LoVo (cell line): ENCODE measurements at regions not wholly inside any gene's neighbourhood (a gene's known extent, or its start where the extent isn't known, plus 50 kb on each side); places are given as distances from the start of the nearest gene placed in this dataset.
"Not testable (repeated sequence)": the region's sequence is repeated elsewhere in the genome, so short reads cannot be mapped to it uniquely, and the experiment has no call there.

ENCODE experiments used
- DNase-seq: peaks from one replicate; pipeline ENCODE4 v3.0.0-alpha.2; 2016; ENCODE audit warnings: low spot score

DNA sequence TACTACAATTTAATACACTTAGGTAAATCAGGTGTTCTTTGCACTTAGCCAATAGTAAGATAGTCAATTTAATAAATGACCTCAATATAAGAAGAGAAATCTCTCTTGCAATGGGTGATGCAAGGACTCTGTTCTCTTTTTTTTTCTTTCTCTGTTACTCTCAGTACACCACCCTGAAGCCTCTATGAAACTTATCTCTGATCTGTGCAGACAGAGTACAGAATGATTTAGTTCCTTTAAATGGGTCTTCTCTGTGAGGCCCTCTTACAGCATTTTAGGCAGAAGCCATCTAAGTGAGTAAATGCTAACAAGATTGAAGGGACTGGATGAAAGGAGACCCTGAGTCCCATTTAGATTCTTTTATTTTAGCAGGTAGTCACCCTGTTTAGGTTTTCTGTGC, 312.8 kb downstream of the RFPL4B start:
- no peak for DNase-seq

DNA sequence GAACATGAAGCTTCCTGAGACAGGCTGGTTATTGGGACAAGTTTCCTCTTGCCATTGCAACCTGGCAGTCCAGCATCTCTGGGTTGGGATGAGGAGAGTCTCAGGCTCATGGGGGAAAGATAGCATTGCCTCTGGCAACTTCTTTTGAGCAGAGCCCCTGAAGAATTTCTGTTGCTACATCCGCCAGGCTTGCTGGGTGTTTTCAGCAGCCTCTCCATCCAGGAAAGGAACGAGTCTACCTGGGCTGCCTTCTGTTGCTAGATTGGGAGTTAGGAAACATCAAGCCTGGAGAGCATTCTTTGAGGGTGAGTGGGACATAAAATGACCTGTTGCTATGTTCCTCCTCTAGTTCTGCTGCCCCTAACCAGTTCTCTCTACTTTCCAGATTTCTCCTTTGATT, 313.5 kb downstream of the RFPL4B start:
- DNase-seq, result no peak

DNA sequence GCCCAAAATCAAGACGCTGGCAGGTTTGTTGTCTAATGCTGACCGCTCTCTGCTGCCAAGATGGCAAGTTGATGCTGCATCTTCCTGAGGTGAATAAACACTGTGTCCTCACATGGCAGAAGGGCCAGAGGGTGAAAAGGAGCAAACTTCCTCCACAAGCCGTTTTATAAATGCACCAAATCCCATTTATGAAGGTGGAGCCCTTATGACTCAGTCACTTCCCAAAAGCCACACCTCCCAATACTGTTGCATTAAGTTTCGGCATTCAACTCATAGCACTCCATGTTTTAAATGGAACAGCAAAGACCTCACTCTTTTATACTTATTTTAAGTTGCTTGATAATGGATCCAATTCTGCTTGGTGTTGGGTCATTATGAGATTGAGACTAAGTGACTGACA, 316.6 kb downstream of the RFPL4B start:
- DNase-seq, result no peak

DNA sequence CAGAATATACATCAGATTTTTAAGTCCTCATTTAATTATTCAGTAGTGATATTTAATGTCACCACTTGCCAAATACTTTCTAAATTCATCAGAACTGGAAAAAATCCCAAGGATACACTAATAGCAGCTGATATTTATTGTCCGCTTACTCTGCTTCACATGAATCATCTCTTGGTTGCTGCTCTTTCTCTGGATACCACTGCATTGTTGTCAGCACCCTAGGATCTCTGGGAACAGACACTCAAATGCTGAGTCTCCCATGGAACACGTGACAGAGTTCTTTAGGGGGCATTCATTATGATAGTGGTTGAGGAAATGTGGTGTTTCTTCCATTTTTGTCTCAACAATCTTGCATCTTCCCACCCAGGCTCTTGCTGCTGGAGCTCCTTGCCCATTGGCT, 318.0 kb downstream of the RFPL4B start:
- no peak for DNase-seq

DNA sequence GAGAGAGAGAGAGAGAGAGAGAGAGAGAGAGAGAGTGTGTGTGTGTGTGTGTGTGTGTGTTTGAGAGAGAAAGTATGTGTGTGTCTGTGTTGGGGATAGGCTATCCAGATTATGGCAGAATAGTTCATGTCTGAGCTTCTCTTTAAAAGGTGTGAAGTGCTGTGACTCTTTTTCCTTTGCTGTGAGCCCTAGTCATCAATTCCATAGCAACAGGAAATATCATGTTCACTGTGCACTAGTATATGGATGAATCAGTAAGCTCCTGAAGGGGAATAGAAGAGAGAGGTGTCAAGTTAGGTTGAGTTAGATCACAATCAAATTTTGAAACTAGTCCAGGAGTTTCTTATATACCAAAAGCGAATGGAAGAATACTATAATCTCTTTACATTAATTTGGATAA, 318.7 kb downstream of the RFPL4B start:
- no peak for DNase-seq

DNA sequence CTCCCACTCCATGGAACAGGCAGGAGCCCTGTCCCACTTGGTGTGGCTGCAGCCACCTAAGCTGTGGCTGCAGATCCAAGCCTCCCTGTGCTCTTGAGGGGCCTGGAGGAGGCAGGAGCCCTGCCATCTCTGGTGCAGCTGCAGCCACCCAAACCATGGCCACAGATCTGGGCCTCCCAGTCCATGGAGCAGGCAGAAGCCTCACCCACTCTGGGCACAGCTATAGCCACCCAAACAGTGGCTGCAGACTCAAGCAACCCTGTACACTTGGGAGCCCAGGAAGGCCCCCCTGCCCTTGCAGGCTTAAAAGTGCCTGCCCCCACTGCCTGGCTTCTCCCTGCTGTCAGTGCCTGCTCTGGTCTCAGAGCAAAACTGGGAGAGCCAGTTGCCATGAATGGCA, 320.3 kb downstream of the RFPL4B start:
- no peak for DNase-seq

DNA sequence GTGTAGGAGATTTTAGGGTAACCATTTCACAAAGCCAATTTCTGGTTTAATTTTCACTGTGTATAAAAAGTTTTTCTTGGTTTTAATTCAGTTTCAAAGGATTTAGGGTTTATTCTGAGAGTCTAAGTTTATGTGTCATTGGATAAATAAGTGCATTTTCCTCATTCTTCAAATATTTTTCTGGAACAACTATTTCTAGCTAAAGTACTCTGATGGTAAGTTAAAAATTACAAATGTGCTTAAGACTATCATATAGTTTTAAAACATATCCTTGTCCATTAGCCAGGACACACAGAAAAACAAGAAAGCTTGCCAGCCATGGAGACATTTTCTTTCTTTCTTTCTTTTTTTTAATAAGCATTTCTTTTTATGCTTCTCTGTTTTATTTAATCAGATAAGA, 333.0 kb downstream of the RFPL4B start:
- no peak for DNase-seq

DNA sequence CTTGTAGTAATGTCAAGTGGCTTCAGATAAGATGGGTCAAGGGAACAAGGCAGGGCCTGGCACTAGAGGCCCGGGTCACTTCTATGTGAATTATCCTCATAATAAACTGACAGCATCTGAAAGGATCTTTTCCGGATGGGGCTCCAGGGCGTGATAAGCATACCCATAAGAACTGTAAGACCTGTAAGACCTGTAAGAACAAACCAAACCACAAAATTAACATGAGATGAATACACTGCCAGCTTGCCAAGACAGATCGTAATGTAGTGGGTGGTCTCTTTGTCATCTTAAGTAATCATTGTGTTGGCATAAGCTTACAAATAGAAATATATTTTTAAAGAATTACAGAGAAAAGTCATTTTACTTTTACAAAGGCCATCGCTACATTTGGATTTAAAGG, 334.9 kb downstream of the RFPL4B start:
- no peak for DNase-seq

DNA sequence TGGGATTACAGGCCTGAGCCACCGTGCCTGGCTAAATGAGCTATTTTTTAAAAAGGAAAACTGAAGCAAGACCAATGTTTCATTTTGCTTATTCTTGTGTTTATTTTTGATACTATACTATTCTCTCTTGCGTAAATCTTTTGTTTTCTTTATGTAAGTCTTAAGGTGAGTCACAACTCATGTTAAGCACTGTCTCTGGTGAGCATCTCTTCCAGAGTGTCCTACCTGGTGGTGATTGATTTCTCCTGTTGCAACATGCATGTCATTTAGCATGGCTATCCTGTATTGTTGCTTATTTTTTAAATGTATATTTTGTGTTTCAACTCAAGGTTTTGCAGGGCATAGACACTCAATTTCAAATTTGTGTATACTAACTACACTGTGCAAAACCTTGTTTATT, 336.0 kb downstream of the RFPL4B start:
- DNase-seq, result no peak

DNA sequence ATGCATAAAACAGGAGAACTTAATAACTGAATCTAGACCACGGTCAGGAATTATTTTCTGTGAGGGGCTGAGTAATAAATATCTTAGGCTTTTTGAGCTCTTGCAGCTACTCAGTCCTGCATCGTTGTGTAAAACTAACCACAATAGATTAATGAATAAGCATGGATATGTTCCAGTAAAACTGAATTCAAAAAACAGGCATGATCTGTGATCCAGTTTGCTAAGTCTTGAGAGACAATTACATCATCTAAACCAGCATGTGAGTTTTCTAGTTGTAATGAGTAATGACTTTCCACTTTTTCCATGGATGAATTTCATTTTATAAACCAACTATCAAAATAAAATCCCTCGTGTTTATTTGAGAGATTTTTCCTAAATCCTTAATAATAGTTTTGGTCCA, 336.8 kb downstream of the RFPL4B start:
- no peak for DNase-seq

DNA sequence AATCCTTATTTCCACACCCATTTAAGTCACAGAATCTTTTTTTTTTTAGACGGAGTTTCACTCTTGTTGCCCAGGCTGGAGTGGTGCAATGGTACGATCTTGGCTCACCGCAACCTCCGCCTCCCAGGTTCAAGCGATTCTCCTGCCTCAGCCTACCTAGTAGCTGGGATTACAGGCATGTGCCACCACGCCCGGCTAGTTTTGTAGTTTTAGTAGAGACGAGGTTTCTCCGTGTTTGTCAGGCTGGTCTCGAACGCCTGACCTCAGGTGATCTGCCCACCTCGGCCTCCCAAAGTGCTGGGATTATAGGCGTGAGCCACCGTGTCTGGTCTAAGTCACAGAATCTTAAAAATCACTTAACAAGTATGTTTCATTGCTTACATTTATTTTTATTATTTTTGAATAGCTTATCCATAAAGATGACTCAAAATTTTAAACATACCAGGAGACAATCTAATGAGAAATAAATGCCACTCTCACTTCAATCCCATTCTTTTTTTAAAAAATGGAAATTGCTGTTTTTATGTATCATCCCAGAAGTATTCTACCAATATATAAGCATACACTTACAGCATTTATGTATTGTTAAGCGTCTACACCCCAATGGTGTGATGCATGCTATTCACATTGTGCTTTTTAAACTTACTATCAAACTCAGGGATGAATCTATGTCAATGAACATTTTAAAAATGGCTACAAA, 338.5 kb downstream of the RFPL4B start:
- not testable (repeated sequence) for DNase-seq

DNA sequence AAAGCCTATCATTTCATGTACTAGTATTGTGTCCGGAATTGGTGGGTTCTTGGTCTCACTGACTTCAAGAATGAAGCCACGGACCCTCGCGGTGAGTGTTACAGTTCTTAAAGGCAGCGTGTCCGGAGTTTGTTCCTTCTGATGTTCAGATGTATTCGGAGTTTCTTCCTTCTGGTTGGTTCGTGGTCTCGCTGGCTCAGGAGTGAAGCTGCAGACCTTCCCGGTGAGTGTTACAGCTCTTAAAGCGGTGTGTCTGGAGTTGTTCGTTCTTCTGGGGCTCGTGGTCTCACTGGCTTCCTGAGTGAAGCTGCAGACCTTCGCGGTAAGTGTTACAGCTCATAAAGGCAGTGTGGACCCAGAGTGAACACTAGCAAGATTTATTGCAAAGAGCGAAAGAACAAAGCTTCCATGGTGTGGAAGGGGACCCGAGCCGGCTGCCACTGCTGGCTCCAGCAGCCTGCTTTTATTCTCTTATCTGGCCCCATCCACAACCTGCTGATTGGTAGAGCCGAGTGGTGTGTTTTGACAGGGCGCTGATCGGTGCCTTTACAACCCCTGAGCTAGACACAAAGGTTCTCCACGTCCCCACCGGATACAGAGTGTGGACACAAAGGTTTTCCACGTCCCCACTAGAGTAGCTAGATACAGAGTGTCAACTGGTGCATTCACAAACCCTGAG, 341.5 kb downstream of the RFPL4B start:
- not testable (repeated sequence) for DNase-seq

DNA sequence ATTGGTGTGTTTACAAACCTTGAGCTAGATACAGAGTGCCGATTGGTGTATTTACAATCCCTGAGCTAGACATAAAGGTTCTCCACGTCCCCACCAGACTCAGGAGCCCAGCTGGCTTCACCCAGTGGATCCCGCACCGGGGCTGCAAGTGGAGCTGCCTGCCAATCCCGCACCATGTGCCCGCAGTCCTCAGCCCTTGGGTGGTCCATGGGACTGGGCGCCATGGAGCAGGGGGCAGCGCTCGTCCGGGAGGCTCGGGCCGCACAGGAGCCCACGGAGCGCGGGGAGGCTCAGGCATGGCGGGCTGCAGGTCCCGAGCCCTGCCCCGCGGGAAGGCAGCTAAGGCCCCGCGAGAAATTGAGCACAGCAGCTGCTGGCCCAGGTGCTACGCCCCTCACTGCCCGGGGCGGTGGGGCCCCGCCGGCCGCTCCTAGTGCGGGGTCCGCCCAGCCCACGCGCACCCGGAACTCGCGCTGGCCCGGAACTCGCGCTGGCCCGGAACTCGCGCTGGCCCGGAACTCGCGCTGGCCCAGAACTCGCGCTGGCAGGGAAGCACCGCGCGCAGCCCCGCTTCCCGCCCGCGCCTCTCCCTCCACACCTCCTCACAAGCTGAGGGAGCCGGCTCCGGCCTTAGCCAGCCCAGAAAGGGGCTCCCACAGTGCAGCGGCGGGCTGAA, 342.2 kb downstream of the RFPL4B start:
- DNase-seq, result not testable (repeated sequence)

DNA sequence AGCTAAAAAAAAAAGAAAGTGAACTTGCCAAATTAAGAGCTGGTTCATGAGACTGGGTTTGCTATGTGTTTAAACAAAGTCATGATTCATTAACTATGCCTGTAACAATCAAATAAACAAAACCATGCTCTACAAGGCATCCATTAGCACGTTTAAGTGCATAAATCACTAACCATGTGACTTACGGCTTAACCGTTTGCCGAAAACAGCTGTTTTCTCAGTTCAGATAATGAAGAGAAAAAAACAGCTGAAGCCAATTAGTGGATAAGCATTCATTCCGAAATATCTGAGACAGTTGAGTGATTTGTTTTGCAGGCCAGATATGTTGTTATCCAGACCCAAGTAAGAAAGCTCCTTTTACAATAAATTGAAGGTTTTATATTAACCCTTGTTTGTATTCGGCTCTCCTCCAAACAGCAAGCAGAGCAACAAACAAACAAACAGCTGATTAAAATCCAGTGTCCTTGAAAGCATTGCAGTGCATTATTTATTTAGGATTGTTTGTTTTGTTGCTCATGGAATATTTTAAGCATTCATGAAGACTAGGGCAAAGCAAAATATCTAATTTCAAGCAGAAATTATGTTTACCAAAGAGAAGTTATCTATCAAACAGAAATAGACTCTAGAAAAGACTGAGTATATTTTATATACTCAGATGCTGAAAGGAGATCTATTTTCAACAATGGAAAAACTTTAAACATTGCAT, 343.5 kb downstream of the RFPL4B start:
- no peak for DNase-seq

DNA sequence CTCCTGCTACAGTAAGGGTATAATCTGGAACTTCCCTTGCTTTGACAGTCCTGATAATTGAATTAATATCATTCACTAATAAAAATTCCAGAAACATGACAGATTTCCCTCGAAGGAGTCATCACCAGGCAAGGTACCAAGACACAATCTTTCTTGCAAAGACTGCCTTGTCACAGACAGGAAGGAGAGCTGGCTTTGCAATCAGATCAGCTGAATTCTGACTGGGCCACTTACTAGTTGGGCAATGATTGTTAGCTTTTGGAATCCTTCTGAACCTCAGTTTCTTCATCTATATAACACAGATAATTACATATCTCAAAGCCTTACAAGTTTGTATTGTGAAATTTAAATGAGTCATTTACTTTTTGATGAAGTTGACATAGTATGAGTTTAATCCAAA, 344.2 kb downstream of the RFPL4B start:
- DNase-seq, result peak; percentile 46

DNA sequence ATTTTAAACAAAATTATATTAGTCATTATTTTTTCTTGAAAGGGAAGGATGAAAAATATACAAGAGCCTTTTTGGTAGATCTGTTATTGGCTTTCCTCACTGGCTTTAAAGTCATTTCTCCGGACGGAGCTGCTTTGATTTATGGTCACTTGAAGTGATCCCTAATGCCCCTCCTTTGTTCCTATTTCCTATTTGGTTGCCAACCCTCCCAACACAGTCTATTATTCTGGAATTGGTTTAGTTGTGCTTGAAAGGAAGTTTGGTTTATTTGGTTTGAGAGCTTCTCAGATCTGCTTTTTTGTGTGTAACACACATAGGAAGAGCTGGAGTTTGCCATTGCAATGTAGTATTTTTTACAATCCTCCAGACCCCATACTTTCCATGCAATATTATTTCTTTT, 347.9 kb downstream of the RFPL4B start:
- no peak for DNase-seq

DNA sequence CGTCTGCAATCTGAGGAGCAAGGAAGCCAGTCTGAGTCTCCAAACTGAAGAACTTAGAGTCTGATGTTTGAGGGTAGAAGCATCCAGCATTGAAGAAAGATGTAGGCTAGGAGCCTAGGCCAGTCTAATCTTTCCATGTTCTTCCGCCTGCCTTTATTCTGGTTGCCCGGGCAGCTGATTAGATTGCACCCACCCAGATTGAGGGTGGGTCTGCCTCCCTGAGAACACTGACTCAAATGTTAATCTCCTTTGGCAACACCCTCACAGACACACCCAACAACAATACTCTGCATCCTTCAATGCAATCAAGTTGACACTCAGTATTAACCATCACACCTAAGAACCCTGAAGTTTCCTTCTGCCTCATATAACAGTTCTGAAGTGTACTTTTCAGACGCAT, 350.1 kb downstream of the RFPL4B start:
- DNase-seq, result no peak

DNA sequence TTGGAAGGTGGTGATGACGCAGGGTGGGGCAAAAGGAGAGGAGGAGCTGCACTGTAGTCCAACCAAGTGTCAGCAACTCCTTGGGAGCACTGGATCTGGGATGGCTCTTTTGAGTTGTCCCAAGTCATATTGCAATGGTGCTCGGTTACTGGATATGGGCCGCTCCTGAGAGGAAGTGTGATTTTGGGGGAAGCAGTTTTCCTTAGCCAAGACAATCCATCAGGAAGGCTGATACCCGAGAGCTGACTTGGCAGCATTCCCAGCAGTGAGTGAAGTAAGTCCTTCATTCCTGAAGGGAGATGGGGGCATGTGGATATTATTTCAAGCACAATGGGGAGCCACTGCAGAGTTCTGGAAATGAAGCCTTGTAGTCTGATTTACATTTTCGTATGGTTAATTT, 354.1 kb downstream of the RFPL4B start:
- no peak for DNase-seq

DNA sequence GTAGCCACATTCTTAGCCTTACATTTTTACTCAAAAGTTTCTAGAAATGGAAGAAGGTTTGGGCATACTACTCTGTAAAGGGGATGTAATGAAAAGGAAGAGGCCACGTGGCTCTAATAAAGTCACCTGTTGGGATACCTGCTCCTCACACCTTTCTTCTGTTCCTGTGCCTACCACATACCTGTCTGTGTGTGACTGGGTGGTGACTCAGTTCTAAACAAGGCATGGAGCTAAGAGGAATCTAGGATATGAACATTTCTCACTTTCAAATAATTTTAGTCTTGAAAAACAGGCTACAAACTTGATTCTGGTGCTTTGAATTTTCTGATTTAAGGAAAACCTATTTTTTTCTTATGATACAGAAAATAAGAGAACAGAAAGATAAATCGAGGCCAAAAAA, 363.6 kb downstream of the RFPL4B start:
- DNase-seq, result no peak

DNA sequence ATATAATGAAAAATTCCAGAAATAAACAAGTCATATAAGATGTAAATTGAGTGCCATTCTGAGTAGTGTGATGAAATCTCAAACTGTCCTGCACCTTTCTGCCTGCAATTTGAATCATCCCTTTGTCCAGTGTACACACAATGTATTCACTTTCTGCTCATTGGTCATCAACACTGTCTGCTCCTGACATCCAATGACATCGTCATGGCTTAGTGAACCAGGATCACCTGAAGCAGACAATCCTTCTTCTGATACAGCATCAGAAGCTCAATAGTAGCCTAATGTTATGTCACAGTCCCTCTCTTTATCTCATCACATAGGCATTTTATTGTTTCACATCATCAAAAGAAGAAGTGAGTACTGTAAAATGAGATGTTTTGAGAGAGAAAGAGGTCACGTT, 366.3 kb downstream of the RFPL4B start:
- DNase-seq, result no peak

DNA sequence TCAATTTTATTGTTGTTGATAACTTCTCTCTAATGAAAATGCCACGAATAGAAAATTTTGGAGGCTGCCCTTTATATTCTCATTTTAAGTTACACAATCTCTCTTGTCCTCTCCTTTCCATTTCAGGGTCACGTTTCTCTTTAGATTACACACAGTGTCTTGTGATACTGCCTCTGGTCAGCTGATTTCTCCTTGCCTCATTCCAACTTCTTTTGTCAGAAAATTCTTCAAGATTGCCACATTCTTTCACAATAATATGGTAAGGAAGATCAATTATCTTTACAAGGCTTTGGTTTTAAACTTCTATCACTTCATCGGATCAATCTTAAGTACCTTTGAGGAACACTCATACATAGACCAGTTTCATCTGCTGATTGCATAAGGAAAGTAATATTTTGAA, 370.3 kb downstream of the RFPL4B start:
- DNase-seq, result no peak

DNA sequence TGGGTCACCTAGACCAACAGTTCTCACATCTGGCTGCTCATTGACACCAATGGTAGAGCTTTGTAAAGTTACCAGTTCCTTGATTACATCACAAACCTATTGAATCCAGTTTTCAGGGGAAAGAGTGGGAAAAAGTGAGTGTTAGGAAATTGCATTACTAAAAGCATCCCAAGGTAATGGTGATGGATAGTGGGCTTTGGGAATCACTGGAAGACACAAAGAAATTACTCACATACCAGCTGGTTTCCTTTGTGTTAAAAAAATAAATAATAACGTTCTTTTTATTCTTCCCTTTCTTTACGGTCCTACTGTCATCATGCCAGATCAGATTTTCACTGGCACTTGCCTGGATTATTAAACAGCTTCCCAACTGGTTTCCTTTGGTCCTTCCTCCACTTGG, 370.7 kb downstream of the RFPL4B start:
- DNase-seq, result no peak

DNA sequence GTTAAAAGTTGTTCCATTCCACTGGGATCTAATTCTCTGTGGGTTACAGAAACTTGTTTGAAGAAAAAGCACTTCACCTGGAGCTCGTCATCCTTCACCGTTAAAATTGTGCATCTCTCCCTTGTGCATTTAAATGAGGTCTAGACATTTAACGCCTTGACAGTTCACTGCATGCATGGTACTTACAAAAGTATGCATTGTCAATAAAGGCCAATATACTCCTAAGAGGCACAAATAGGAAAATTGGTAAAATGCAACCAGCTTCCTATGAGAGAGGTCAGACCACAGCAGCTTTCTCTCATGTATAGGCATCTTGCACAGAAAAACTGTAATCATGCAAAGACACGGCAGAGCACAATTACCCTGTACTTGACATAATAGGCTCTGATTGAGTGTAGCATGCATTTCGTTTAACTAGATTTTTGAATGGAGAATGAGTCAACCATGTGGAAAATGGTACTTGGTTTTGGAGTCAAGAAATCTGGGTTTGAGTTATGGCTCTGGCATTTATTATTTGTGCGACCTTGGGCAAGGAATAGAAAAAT, 378.5 kb downstream of the RFPL4B start:
- no peak for DNase-seq
